Brain microvascular endothelial cell (primary cell): ENCODE measurements at regions not wholly inside any gene's neighbourhood (a gene's known extent, or its start where the extent isn't known, plus 50 kb on each side); places are given as distances from the start of the nearest gene placed in this dataset.
"Not testable (repeated sequence)": the region's sequence is repeated elsewhere in the genome, so short reads cannot be mapped to it uniquely, and the experiment has no call there.

ENCODE experiments used
- DNase-seq: peaks from one replicate; pipeline ENCODE4 v3.0.0-alpha.2; 2020
- H3K27ac ChIP-seq: fragments of 250-450 bp; sonication (Bioruptor Pico); 2 replicates; pipeline ENCODE4 v1.5.1; 2020; ENCODE audit warnings: mild to moderate bottlenecking, moderate library complexity
- H3K27me3 ChIP-seq: fragments of 250-450 bp; sonication (Bioruptor Pico); replicated peaks from 2 replicates; pipeline ENCODE4 v1.5.1; 2020; ENCODE audit warnings: mild to moderate bottlenecking
- H3K36me3 ChIP-seq: fragments of 250-450 bp; sonication (Bioruptor Pico); replicated peaks from 2 replicates; pipeline ENCODE4 v1.5.1; 2020; ENCODE audit warnings: mild to moderate bottlenecking
- H3K4me3 ChIP-seq: 2 replicates; pipeline ENCODE4 v1.5.1; 2011; ENCODE audit warnings: low read depth, mild to moderate bottlenecking, control low read depth, low read length, moderate library complexity
- in situ Hi-C: cut with HindIII; loops from 2 replicates; pipeline ENCODE4 v1.10.0; 2017; ENCODE audit warnings: low sequenced_read_pairs, low pct_ligation_motif_present
- TF ChIP-seq, protein P1 (sequence below): IDR thresholded peaks from 2 replicates; pipeline ENCODE4 v1.5.1; 2011; ENCODE audit warnings: low read depth, mild to moderate bottlenecking, moderate library complexity, low read length, control low read depth, inconsistent platforms; ENCODE audit errors: missing control alignments

DNA sequence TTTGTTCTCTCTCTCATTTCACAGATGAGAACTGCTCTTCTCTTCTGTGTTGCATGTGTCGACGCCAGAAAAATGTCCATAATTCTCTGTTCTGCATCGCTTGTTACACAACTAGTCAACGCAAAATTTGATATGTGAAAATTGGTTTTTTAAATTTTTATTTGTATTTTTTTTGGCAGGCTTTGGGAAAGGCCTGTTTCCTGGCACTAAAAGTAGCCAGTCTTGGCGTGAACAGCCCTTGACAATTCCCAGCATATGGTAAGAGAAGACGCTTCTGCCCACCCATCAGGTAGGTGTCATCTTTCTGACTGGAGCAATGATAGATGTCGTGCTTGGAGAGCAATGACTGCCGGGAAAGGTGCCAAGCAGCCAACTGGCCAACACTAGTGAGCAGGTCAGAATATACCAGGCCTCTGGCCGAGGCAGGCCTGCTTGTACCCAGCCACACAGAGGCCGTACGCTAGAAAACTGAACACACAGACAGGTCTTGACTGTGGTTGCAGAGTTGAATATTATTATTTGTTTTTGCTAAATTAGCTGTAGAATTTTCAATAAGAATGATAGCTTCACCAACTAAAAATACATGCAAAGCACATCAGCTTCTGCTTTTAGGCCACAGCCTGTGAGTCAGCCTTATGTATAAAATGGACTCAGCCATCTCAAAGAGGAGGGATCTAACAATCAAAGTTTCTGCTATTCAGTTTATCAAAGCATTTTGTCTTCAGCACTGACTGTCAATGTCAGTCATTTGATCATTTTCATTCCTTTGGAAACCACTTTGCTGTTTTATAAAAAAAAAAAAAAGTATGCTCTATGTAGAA lies 837.5 kb downstream of the MCTP2 start:
- TF ChIP-seq, protein P1, sequence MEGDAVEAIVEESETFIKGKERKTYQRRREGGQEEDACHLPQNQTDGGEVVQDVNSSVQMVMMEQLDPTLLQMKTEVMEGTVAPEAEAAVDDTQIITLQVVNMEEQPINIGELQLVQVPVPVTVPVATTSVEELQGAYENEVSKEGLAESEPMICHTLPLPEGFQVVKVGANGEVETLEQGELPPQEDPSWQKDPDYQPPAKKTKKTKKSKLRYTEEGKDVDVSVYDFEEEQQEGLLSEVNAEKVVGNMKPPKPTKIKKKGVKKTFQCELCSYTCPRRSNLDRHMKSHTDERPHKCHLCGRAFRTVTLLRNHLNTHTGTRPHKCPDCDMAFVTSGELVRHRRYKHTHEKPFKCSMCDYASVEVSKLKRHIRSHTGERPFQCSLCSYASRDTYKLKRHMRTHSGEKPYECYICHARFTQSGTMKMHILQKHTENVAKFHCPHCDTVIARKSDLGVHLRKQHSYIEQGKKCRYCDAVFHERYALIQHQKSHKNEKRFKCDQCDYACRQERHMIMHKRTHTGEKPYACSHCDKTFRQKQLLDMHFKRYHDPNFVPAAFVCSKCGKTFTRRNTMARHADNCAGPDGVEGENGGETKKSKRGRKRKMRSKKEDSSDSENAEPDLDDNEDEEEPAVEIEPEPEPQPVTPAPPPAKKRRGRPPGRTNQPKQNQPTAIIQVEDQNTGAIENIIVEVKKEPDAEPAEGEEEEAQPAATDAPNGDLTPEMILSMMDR = no peak
- in situ Hi-C loops = no loop called here
- Histone ChIP-seq H3K4me3 (no peak overlapping the region), H3K36me3 (no peaks in the 10 kb centered on the region), H3K27me3 (no peaks in the 10 kb centered on the region), H3K27ac (no peak overlapping the region)
- no peak for DNase-seq

DNA sequence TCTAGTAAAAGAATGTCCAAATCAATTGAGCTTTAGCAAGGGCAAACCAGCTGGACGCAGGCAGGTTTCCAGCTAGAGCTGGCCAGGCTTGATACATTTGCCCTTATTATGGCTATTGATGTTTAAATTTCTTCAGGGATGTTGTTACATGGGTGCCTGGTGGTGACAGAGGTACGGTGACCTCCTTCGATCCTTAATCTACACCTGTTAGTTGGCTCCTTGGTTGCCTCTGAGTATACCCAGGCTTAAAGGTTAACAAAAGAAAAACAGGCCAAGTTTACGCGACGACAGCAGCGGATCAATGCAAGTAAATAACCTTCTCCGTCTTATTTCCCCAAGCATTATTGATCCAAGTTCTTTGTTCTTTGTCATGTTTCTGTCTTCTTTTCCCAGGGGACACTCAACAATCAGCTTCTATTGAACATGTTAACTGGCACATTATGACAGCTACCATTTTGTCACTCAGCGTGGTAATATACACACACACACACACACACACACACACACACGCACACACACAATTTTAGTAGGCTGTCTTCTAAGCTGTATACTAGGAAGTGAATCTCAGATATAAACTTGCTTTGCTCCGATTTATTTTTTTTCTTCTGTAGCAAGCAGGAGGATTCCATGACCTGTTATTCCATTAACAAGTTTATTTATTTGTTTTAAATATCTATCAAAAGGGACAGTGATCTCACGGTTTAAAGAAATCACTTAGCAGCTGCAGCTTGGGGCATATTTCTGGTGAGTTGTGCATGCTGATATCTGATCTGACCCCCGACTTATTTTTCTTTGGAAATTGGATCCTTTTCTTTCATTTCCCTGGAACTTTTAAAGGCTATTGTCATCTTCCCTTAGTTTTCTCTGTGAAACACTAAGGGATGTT lies 844.7 kb downstream of the MCTP2 start:
- in situ Hi-C loops = no loop called here
- H3K27me3 ChIP-seq = no peaks in the 10 kb centered on the region
- TF ChIP-seq, protein P1 = no peak

DNA sequence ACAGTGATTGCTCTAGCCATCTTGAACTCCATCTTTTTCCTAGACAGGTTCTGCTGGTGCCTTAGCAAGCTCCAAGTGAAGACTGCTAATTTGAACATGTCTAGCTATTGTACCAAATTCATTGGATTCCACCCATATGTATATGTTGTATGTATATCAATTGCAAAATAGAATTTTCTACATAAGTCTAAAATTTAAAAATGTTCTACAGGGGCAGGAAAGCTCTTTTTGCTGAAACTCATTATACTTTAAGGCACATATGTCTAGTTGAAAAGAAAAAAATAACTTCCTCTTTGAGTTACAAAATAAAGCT lies 845.3 kb downstream of the MCTP2 start:
- H3K27ac ChIP-seq = no peak overlapping the region
- H3K27me3 ChIP-seq = no peaks in the 10 kb centered on the region
- no peak overlapping the region for H3K4me3 ChIP-seq
- no peaks in the 10 kb centered on the region for H3K36me3 ChIP-seq
- in situ Hi-C loops = no loop called here
- DNase-seq = no peak
- TF ChIP-seq, protein P1 = no peak

More for the DNA sequence above, 844.7 kb downstream of the MCTP2 start:
- Histone ChIP-seq H3K27ac (no peak overlapping the region), H3K4me3 (no peak overlapping the region), H3K36me3 (no peaks in the 10 kb centered on the region)
- DNase-seq = no peak

DNA sequence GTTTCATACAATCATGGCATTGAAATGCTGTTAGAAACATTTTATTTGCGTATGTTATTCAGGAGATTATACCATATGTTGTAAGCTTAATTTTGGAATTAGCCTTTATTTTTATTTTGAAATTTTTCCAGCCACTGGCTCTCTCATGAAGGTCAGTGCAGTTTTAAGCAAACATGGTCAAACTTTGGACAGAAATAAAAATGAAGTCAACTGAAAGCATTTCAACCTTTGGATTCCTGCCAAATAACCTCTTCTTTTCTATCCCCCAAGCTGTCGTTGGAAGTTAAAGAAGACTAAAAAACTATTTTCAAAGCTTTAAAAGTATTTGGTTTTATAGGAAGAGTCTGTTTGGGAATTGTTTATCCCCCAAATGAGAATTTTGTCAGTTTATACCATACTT lies 846.6 kb downstream of the MCTP2 start:
- no peaks in the 10 kb centered on the region for H3K36me3 ChIP-seq

DNA sequence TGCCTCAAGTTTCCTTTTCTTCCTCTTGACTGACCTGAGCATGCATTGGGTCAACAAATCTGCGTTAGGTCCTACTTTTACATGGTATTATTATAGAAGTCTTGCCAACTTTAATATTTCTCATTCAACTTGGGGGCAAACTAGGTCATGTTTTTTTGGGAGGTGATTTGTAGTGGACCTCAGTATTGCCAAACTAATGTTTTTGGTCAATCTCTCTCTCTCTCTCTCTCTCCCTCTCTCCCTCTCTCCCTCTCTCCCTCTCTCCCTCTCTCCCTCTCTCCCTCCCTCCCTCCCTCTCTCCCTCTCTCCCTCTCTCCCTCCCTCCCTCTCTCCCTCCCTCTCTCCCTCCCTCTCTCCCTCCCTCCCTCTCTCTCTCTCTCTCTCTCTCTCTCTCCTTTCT lies 848.9 kb downstream of the MCTP2 start:
- in situ Hi-C loops, H3K27ac ChIP-seq, H3K27me3 ChIP-seq, DNase-seq, H3K4me3 ChIP-seq, H3K36me3 ChIP-seq: not testable (repeated sequence)

More for the DNA sequence above, 846.6 kb downstream of the MCTP2 start:
- in situ Hi-C loops = no loop called here
- TF ChIP-seq, protein P1 = no peak
- H3K27me3 ChIP-seq = no peaks in the 10 kb centered on the region
- H3K27ac ChIP-seq = no peak overlapping the region
- no peak for DNase-seq
- no peak overlapping the region for H3K4me3 ChIP-seq

DNA sequence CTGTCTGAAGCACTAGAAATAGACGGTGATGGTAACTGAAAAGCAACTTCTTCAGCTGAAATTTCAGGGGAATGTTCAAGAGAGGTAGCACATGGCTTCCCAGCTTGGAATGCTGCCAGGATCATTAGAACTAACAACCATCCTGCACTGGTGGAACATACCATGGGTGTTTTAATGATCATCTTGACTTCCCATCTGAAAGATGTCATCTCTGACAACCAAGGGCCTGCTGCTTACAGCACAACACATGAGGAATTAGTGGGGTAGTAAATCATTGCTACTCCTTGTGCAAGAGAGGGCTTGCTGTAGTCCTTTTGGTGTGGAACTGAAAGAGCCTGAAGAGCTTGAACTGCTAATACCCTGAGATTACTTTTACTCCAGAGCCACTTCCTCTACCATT lies 853.7 kb downstream of the MCTP2 start:
- no peaks in the 10 kb centered on the region for H3K36me3 ChIP-seq
- in situ Hi-C loops = no loop called here
- no peaks in the 10 kb centered on the region for H3K27me3 ChIP-seq
- TF ChIP-seq, protein P1 = no peak
- H3K4me3 ChIP-seq = no peak overlapping the region
- no peak for DNase-seq
- H3K27ac ChIP-seq = no peak overlapping the region
